ENCODE measurements at regions not wholly inside any gene's neighbourhood (a gene's known extent, or its start where the extent isn't known, plus 50 kb on each side); places are given as distances from the start of the nearest gene placed in this dataset.
A peak's percentile ranks its signal among the peaks of the same experiment; 100 is the strongest.
"Not testable (repeated sequence)": the region's sequence is repeated elsewhere in the genome, so short reads cannot be mapped to it uniquely, and the experiment has no call there.

DNA sequence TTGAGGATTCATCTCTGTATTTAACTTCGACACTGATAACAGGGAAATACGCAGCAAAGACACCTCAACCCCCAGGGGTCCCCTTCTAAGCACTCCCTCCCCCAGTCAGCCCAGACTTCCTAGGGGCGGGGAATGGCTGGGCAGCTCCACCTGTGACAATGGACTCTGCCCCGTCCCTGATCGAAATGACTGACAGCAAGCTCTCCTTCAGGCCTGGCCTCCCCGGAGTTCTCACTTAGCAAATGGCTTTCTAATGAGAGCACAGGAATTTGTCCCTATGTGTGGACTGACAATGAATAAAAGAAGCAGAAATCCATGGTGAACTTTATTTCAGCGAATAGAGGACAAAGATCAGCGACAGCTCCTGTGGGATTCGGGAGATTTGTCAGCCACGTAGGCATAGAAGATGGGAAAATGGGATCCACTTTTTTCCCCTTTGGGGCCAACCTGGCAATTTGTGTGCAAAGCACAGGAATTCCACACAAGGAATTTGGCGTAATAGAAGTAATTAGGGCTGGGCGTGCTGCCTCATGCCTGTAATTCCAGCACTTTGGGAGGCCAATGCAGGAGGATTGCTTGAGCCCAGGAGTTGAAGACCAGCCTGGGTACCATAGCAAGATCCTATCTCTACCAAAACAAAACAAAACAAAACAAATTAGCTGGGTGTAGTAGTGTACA lies 63.8 kb downstream of the TNFAIP2 start:
- no peak for DNase-seq (ENCODE audit: low read depth in 2 of 2)

DNA sequence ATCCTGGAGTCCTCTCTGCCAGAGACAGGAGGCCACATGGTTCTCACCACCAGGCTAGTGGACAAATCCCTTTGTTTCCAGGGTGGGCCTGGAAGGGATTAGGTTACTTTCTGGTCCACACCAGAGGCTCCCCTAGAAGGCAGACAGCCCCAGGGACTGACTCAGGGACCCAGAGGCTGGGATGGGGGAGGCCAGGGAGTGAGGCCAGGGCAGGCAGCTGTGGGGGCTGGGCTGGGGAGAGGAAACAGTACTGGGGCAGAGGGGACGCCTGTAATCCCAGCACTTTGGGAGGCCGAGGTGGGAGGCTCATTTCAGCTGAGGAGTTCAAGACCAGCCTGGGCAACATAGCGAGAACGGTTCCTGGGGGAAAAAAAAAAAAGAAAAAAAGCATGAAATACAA lies 64.7 kb downstream of the TNFAIP2 start:
- no peak for DNase-seq (ENCODE audit: low read depth in 2 of 2)

DNA sequence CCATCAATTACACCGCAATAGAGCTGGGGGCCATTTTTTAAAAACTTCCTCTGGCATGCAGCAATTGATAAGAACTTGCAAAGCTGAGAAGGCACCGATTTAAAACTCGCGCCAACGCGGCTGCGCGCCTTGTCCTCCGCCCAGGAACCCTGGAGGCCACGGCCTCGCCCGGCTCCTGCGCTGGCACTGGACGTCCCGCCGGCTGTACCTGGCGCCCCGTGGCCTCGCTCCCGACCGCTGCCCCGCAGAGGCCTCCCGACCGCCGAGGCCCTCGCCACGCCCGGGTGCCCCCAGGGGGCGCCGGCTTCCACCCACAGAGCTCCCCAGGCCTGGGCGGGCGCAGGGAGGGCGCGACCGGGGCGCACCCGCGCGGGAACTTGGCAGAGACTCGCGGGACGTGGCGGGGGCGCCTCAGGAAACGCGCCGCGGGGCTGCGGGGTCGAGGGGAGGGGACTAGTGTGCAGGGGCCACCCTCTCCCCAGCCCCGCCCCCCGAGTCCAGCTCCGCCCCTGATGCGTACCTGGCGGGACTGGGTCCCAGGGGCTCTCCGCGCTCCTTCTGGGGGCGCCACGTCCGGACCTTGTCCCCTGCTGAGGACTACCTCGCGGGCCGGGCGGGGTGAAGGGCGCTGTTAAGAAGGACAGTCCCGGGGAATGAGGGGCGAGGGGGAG lies 65.7 kb downstream of the TNFAIP2 start:
- peak in 1 of 2 donors; percentile 6 for DNase-seq (ENCODE audit: low read depth in 2 of 2)

DNA sequence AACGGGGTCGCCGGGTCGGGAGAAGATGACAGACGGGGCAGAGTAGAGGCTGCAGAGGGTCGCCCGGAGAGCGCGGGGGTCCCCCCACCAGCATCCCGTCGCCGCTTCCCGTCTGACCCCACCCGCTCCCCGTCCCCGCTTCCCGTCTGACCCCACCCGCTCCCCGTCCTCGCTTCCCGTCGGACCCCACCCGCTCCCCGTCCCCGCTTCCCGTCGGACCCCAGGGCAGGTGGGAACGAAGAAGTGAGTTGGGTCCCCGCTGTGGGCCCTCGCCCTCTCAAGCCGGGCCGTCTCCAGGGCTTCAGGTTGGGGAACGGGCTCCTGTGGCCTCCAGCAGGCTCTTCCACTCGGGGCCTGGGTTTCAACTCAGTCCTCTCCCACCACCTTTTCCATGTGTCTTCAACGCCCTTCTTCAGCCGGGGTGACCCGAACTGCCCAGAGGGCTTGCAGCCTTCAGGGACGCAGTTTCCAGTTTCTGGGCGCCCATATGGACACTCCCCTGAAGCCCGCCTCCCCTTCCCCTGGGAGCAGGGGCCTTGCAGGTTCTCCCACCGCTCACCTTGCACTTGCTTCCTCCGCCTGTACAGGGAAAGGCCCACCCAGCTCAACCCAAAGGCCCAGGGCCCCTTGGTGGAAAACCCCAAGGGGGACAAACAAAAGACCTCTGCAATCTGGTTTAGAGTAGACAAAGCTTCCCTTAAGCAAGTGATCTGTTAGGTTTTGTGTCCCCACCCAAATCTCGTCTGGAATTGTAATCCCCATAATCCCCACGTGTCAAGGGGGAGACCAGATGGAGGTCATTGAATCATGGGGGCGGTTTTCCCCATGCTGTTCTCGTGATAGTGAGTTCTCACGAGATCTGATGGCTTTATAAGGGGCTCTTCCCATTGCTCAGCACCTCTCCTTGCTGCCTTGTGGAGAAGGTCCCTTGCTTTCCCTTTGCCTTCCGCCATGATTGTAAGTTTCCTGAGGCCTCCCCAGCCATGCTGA lies 66.5 kb downstream of the TNFAIP2 start:
- no peak for DNase-seq (ENCODE audit: low read depth in 2 of 2)

DNA sequence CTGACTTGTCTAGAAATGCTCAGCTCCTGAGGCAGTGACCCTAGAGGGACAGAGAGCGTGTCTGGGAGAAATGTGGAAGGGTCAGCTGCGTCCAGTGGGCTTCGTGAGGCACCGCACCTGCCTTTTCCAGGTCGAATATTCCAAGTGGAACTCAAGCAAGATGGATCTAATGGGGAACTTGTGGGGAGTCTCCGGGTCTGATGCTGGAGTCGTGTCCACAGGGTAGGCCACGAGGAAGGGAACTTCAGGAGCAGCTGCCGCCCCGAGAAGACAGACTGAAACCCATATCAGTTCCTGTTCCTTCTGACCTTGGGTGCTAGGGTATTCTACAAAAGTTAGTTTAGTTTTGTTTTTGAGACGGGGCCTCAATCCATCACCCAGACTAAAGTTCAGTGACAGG lies 67.5 kb downstream of the TNFAIP2 start:
- no peak for DNase-seq (ENCODE audit: low read depth in 2 of 2)

DNA sequence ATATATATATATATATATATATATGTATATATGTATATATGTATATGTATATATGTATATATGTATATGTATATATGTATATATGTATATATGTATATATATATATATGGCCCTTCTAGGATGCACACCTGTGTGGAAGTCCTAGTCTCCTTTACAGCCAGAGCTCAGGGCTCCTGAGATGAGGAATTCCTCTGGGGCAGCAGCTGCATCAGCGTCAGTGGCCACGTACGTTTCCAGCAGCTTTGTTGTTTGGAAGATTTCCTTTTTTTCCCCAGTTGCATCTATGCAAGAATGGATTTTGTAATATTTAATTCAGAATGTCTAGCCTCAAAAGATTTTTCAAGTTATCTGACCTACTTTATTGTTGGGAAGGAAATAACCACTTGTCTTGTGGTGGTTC lies 68.6 kb downstream of the TNFAIP2 start:
- no peak for DNase-seq (ENCODE audit: low read depth in 2 of 2)

GRCh38 chr14:103192246-103192840 lies 69.1 kb downstream of the TNFAIP2 start:
- DNase-seq (ENCODE audit: low read depth in 2 of 2) = no peak

GRCh38 chr14:103192861-103193260 lies 69.6 kb downstream of the TNFAIP2 start:
- not testable (repeated sequence) for DNase-seq (ENCODE audit: low read depth in 2 of 2)

DNA sequence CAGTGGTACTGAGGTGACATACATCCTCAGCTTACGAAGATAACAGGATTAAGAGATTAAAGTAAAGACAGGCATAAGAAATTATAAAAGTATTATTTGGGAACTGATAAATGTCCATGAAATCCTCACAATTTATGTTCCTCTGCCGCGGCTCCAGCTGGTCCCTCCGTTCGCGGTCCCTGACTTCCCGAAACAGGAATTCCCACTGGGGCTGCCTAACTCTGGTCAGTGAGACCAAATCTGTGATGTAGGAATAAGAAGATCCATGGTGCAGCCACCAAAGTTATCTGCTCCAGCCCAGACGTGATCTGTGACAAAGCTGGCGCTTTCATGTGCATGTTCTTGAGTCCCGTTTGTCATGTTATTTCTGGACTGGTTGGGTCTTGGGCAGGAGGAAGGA lies 70.2 kb downstream of the TNFAIP2 start:
- not testable (repeated sequence) for DNase-seq (ENCODE audit: low read depth in 2 of 2)

- DNase-seq (ENCODE audit: low read depth in 2 of 2) = no peak
Measured at GRCh38 chr14:103194256-103195045, 71.2 kb downstream of the TNFAIP2 start.

GRCh38 chr14:103195828-103196615 lies 72.8 kb downstream of the TNFAIP2 start:
- no peak for DNase-seq (ENCODE audit: low read depth in 2 of 2)

DNA sequence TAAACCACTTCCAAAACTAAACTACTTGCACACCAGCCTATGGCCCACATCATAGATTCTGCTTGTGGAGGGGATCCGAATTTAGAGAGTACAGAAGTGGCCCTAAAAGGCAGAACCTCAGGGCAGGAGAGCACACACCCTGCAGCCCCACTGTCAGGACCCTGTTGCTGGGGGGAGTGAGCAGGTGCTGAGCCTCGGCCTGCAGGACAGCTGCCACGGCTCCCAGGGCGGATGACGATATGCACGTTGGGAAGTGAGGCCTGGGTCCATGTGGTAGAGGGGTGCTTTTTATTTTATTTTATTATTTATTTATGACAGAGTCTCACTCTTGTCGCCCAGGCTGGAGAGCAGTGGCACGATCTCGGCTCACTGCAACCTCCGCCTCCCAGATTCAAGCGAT lies 73.5 kb downstream of the TNFAIP2 start:
- DNase-seq (ENCODE audit: low read depth in 2 of 2) = no peak

- DNase-seq (ENCODE audit: low read depth in 2 of 2) = no peak
Measured at GRCh38 chr14:103198131-103199105, 75.2 kb downstream of the TNFAIP2 start.

- no peak for DNase-seq (ENCODE audit: low read depth in 2 of 2)
Measured at GRCh38 chr14:103199124-103199523, 75.9 kb downstream of the TNFAIP2 start.

GRCh38 chr14:103201801-103202200 lies 78.5 kb downstream of the TNFAIP2 start:
- DNase-seq (ENCODE audit: low read depth in 2 of 2) = no peak

- DNase-seq (ENCODE audit: low read depth in 2 of 2) = no peak
Measured at GRCh38 chr14:103204852-103205540, 81.7 kb downstream of the TNFAIP2 start.

DNA sequence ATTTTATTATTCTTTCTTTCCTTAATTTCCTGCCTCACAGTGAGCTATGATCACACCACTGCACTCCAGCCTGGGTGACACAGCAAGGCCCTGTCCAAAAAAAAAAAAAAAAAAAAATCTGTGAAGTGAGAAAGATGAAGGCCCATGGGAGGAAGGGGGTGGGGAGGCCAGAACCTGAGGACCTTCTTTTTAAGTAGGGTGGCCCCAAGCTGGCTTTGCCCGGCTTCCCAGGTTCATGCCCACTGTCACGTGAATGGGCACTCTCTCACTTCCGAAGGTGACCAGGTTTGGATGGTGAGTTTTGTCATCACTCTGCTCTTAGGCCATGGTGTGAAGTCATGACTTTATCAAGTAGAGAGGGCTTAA lies 82.3 kb downstream of the TNFAIP2 start:
- DNase-seq (ENCODE audit: low read depth in 2 of 2) = no peak

- DNase-seq (ENCODE audit: low read depth in 2 of 2) = no peak
Measured at GRCh38 chr14:103206023-103206481, 82.8 kb downstream of the TNFAIP2 start.
